ENCODE measurements at regions not wholly inside any gene's neighbourhood (a gene's known extent, or its start where the extent isn't known, plus 50 kb on each side); places are given as distances from the start of the nearest gene placed in this dataset.

DNA sequence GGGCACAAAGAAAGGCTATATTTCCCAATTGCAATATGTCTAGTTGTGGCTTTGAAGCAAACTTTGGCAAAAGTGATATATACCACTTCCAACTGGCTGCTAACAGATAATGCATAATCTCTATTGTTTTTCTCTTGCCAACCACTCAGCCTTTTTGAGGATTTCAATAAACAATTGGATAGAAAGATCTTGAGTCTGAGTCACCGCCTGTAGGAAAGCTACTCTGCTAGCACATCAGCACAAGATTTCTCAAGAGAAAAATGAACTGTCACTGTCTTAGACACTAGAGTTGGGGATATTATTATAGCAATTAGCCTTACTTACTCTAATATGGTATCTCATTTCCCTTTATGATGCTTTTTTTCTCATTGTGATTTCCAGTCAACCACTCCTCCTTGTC, 119.7 kb downstream of the SST start:
- H3K4me3 ChIP-seq (ENCODE audit: insufficient read depth, low read length) = no peak overlapping the region
- TF ChIP-seq CTCF (IDR thresholded peaks at IDR 0.05; ENCODE audit: extremely low read depth, low read depth, low read length) = no peak
- H3K79me2 ChIP-seq (ENCODE audit: insufficient read depth, low read length) = no peaks in the 10 kb centered on the region
- no peaks in the 10 kb centered on the region for H3K27me3 ChIP-seq (ENCODE audit: insufficient read depth, low read length)
- no peak for DNase-seq (ENCODE audit: insufficient read length, low spot score, missing footprints)
- no peaks in the 10 kb centered on the region for H4K20me1 ChIP-seq (ENCODE audit: insufficient read depth, low read length)
- H2AFZ ChIP-seq (ENCODE audit: low read length) = no peak overlapping the region
- no peak overlapping the region for H3K27ac ChIP-seq (ENCODE audit: low read depth, low read length)
- H3K36me3 ChIP-seq (ENCODE audit: insufficient read depth, low read length) = no peaks in the 10 kb centered on the region
- no peak overlapping the region for H3K4me2 ChIP-seq (ENCODE audit: insufficient read depth, low read length)
- H3K9me3 ChIP-seq (ENCODE audit: low read depth, low read length) = no peaks in the 10 kb centered on the region
- no peaks in the 10 kb centered on the region for H3K4me1 ChIP-seq (ENCODE audit: insufficient read depth, low read length)

GRCh38 chr3:187545366-187545765, 124.8 kb downstream of the SST start:
- no peak for DNase-seq (ENCODE audit: insufficient read length, low spot score, missing footprints)
- H3K4me3 ChIP-seq (ENCODE audit: insufficient read depth, low read length) = no peak overlapping the region

GRCh38 chr3:187544326-187544725, 125.9 kb downstream of the SST start:
- Histone ChIP-seq H2AFZ (ENCODE audit: low read length) (no peak overlapping the region), H4K20me1 (ENCODE audit: insufficient read depth, low read length) (no peaks in the 10 kb centered on the region)

More at GRCh38 chr3:187545366-187545765, 124.8 kb downstream of the SST start:
- Histone ChIP-seq H3K4me2 (ENCODE audit: insufficient read depth, low read length) (no peak overlapping the region), H3K9me3 (ENCODE audit: low read depth, low read length) (no peaks in the 10 kb centered on the region), H3K27me3 (ENCODE audit: insufficient read depth, low read length) (no peaks in the 10 kb centered on the region), H3K4me1 (ENCODE audit: insufficient read depth, low read length) (no peaks in the 10 kb centered on the region), H2AFZ (ENCODE audit: low read length) (no peak overlapping the region), H3K27ac (ENCODE audit: low read depth, low read length) (no peak overlapping the region), H3K79me2 (ENCODE audit: insufficient read depth, low read length) (no peaks in the 10 kb centered on the region), H4K20me1 (ENCODE audit: insufficient read depth, low read length) (no peaks in the 10 kb centered on the region), H3K36me3 (ENCODE audit: insufficient read depth, low read length) (no peaks in the 10 kb centered on the region)
- no peak for TF ChIP-seq CTCF (IDR thresholded peaks at IDR 0.05; ENCODE audit: extremely low read depth, low read depth, low read length)

DNA sequence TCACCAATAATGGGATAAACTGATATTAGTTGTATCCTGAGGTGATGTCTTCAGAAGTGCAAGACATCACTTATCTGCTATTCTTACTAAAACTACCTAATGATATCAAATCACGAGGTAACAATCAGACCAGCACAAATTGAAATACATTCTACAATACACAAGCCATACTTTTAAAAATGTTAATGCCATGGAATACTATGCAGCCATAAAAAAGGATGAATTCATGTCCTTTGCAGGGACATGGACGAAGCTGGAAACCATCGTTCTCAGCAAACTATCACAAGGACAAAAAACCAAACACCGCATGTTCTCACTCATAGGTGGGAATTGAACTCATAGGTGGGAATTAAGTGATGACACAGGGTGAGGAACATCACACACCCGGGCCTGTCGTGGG, 129.3 kb downstream of the SST start:
- no peak overlapping the region for H2AFZ ChIP-seq (ENCODE audit: low read length)
- DNase-seq (ENCODE audit: insufficient read length, low spot score, missing footprints) = no peak
- H3K27me3 ChIP-seq (ENCODE audit: insufficient read depth, low read length) = no peaks in the 10 kb centered on the region

More at GRCh38 chr3:187544326-187544725, 125.9 kb downstream of the SST start:
- no peak overlapping the region for H3K4me3 ChIP-seq (ENCODE audit: insufficient read depth, low read length)
- H3K4me1 ChIP-seq (ENCODE audit: insufficient read depth, low read length) = no peaks in the 10 kb centered on the region
- no peaks in the 10 kb centered on the region for H3K79me2 ChIP-seq (ENCODE audit: insufficient read depth, low read length)
- no peaks in the 10 kb centered on the region for H3K27me3 ChIP-seq (ENCODE audit: insufficient read depth, low read length)
- no peaks in the 10 kb centered on the region for H3K36me3 ChIP-seq (ENCODE audit: insufficient read depth, low read length)
- no peak for TF ChIP-seq CTCF (IDR thresholded peaks at IDR 0.05; ENCODE audit: extremely low read depth, low read depth, low read length)
- no peak for DNase-seq (ENCODE audit: insufficient read length, low spot score, missing footprints)
- no peak overlapping the region for H3K27ac ChIP-seq (ENCODE audit: low read depth, low read length)
- no peaks in the 10 kb centered on the region for H3K9me3 ChIP-seq (ENCODE audit: low read depth, low read length)
- no peak overlapping the region for H3K4me2 ChIP-seq (ENCODE audit: insufficient read depth, low read length)

More for the DNA sequence above, 129.3 kb downstream of the SST start:
- Histone ChIP-seq H3K9me3 (ENCODE audit: low read depth, low read length) (no peaks in the 10 kb centered on the region), H4K20me1 (ENCODE audit: insufficient read depth, low read length) (no peaks in the 10 kb centered on the region), H3K27ac (ENCODE audit: low read depth, low read length) (no peak overlapping the region), H3K79me2 (ENCODE audit: insufficient read depth, low read length) (no peaks in the 10 kb centered on the region), H3K36me3 (ENCODE audit: insufficient read depth, low read length) (no peaks in the 10 kb centered on the region), H3K4me3 (ENCODE audit: insufficient read depth, low read length) (no peak overlapping the region), H3K4me1 (ENCODE audit: insufficient read depth, low read length) (no peaks in the 10 kb centered on the region), H3K4me2 (ENCODE audit: insufficient read depth, low read length) (no peak overlapping the region)
- TF ChIP-seq CTCF (IDR thresholded peaks at IDR 0.05; ENCODE audit: extremely low read depth, low read depth, low read length) = no peak

Measured in osteoblast (primary cell).